GM12892 (cell line): ENCODE measurements at regions not wholly inside any gene's neighbourhood (a gene's known extent, or its start where the extent isn't known, plus 50 kb on each side); places are given as distances from the start of the nearest gene placed in this dataset.

Experiments used
- DNase-seq: peaks from one replicate; pipeline ENCODE4 v3.0.0; 2011; ENCODE audit not compliant: insufficient read length
- FAIRE-seq: peaks from 2 replicates; lab custom pipeline; 2011; peaks lifted over from hg19 to GRCh38; lab: Jason Lieb, UNC
- POLR2A ChIP-seq: IDR thresholded peaks from 2 replicates; pipeline ENCODE4 v1.6.1; 2011; ENCODE audit warnings: low read depth, low read length, control low read depth
- POLR2AphosphoS5 ChIP-seq: IDR thresholded peaks from 2 replicates; pipeline ENCODE4 v1.6.1; 2011; ENCODE audit warnings: low read depth, low read length, control low read depth
- TAF1 ChIP-seq: IDR thresholded peaks from 2 replicates; pipeline ENCODE4 v1.6.1; 2011; ENCODE audit warnings: low read depth, mild to moderate bottlenecking, control low read depth, low read length, borderline replicate concordance

DNA sequence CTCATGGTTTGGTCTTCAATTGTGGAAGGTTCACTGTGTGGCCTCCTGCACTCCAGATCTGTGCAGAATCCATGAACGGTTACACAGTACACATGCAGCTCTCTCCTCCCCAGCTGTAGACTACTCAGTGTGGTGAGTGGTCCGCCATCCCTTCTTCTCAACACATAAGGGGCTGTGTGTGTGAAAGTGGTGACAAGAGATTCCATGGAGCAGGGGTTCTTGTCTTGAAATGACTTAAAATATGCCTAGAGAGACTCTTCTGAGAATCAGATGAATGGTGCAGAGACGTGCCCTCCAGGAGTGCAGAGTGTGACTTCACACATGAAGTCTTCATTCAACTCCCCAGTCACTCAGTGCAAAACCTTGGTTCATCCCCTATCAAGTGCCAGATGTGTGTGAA, 151.0 kb upstream of the COPS8 start:
- FAIRE-seq: no peak
- DNase-seq: no peak
- no peak for TF ChIP-seq POLR2AphosphoS5
- no peak for TF ChIP-seq TAF1

DNA sequence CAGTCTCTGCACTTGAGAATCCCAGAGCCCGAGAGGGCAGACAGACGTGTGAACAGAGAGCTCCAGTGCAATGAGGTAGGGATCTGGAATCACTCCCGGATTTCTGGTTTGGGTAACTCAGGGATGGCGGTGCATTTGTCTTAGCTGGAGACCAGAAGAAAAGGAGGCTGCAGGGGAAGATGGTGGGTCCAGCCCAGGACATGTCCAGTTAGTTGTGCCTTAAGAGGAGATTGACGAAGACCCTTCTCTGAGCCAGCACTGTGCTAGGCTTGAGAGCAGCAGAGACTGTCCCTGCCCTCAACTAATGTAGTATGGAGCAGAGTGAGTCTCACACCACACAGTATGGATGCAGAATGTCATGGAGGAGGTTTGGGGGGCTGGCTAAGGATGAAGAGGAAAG, 150.6 kb upstream of the COPS8 start:
- FAIRE-seq (no peak), DNase-seq (no peak)
- no peak for TF ChIP-seq POLR2A
- TF ChIP-seq POLR2AphosphoS5: no peak
- TF ChIP-seq TAF1: no peak

DNA sequence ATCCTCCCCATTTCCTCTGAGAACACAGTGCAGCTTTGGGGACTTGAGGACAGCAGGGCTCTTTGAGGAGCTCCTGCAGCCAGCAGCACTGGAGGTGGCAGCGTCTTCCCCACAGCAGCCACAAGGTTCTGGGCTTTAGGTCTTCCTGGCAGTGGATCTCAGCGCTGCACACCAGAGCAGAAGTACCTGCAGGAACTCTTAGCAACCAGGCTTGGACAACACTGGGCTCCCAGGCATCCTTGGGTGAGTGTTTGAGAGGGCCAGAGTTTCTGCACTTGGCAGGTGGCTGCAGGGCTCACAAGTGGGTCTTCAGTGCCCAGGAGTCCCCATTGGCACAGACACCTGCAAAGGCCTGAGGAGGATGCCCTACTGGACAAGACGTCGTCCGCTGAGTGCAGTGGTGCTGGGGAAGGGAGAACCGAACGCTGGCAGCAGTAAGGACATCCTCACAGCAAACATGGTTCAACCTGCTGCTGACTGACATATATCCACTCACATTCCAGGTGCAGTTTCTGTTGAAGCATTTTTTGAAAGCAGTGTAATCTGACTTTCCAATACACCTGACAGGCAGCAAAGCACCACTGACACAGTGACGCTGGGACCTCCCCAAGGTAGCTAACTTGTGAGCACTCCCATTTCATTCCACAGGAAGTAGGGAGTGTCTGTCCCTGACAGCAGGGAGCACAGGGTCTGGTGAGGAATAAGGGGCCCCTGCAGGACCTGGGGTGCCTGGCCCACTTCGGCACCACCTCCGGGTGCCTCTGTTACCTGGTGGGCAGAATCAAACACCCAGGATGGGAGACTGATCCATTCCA, 149.9 kb upstream of the COPS8 start:
- FAIRE-seq (no peak), DNase-seq (no peak)
- no peak for TF ChIP-seq POLR2AphosphoS5
- no peak for TF ChIP-seq TAF1

DNA sequence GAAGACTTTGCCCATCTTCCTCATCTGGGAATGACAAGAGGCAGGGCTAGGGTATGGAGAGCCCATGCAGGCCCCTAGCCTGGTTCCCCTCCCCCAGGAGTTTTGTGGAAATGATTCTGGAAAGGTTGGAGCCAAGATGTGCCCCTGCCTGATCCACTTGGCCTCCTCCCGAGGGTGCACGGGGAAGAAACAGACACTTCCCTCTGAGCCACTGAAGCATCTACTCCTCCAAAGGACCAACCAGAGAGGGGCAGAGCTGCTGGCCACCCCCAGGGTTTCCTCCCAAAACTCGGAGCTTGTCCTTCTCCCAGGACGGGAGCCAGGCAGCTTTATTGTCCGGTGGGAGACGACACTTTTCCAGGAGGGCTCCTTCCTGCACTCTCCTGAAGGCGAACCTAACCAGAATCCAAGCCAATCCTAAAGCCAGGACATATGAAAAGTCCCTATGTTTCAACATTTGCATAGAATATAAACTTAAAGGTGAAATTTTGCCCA, 149.2 kb upstream of the COPS8 start:
- TF ChIP-seq POLR2AphosphoS5 (no peak), POLR2A (no peak), TAF1 (no peak)
- no peak for FAIRE-seq
- no peak for DNase-seq

DNA sequence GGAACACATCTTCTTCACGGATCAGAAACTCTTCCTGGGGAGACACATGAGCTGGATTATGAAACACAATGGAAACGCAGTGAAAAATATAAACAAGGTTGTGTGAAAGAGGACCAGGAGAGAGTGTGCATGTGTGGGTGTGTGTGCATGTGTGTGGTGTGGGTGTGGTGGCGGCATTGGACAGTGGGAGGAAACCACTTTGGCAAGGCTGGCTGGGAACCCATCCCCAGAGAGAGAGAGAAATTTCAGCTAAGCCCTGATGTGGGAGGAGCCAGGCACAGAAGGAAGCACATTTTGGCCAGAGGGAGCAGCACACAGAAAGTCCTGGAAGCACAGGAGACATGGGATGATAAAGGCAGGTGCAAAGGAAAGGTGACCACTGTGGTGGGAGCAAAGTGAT, 147.6 kb upstream of the COPS8 start:
- no peak for FAIRE-seq
- TF ChIP-seq POLR2AphosphoS5 (no peak), POLR2A (no peak), TAF1 (no peak)
- no peak for DNase-seq

DNA sequence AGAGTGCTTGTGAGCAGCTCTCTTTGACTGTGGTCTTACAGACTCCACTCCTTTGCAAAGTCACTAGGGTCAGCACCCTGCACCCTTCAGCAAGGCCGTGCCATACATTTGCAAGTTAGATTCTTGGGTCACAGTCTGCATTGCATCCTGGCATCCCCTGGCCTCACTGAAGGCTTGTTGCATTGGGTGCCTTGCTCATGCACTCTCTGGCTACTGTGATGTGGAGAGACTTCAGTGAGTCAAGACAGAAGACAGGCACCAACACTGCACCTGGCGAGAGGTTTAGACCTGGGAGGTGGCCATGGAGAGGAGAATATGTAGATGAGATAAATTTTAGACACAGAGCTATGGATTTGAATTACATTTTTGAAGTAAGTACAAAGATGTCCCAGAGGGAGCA, 146.4 kb upstream of the COPS8 start:
- TF ChIP-seq TAF1: no peak
- TF ChIP-seq POLR2AphosphoS5: no peak
- TF ChIP-seq POLR2A: no peak
- FAIRE-seq: no peak
- DNase-seq: no peak

DNA sequence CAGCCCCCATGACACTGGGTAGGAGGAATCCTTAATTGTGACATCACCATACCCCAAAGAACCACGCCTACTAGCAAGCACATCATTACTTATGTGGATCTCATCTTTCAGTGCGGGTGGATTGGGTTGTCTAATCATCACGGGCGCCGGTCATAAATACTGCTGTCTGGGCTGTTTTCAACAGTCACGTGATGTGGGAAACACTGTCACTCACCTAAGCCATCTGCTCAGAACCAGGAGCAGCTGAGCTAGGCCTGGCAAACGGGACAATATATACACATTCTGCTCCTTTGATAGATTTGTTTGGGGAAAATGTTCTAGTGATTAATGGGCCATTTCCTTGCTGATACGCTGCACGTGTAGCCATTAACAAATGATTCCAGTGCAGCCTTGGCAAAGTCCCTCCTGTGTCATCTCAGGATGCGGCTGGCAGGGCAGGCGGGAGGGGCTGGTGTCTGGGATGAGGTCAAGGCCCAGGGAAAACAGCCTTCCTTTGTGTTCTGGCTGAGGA, 145.9 kb upstream of the COPS8 start:
- DNase-seq (no peak), FAIRE-seq (no peak)
- TF ChIP-seq POLR2A: no peak
- no peak for TF ChIP-seq POLR2AphosphoS5
- TF ChIP-seq TAF1: no peak

DNA sequence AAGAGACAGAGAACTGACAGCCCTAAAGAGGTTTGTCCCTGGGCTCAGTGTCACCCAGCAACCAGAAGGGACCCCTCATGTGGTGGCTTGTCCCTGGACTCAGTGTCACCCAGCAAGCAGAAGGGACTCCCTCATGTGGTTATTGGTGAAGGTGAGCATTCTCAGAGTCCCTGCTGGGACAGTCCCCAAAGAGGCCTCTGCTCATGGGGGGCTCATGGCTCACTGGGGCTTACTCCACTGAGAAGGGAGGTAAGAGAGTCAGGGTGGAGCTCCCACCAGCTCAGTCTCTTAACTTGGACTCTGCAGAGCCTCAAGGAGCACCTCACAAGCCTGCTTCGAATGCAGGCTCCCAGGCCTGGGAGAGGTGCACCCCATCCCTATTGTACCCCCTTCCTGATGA, 145.2 kb upstream of the COPS8 start:
- TF ChIP-seq TAF1: no peak
- TF ChIP-seq POLR2AphosphoS5: no peak
- no peak for TF ChIP-seq POLR2A
- DNase-seq: no peak
- no peak for FAIRE-seq

DNA sequence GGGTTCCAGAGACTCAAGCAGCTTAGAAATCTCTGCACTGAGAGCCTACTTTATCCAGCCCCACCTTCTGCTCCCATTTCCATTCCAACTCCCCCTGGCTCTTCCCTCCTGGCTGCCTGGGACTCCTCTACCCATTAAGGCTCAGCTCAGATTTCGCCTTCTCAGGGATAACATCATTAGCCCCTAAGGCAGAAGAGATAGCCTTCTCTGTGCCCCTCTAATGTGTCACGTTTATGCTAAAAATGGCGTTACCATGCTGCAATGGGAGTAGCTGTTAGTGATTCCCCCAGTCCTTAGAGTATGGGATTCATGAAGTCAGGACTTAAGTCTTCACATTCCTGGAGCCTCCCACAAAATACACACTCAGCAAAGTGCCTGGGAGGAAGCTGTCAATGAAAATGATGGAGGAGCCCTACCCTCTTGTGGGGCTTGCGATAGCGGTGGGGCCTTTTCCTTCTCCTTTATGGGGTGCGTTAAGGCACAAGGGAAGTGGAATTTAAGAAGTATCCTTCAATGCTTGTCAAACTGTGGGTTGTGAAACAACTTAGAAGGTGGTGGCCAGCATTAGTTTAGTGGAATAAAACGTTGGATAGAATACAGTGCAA, 144.7 kb upstream of the COPS8 start:
- DNase-seq (no peak), FAIRE-seq (no peak)
- TF ChIP-seq POLR2A (no peak), POLR2AphosphoS5 (no peak), TAF1 (no peak)

- TF ChIP-seq POLR2A (no peak), TAF1 (no peak), POLR2AphosphoS5 (no peak)
- no peak for FAIRE-seq
- DNase-seq: no peak
Measured at GRCh38 chr2:236941551-236941950, 144.1 kb upstream of the COPS8 start.

DNA sequence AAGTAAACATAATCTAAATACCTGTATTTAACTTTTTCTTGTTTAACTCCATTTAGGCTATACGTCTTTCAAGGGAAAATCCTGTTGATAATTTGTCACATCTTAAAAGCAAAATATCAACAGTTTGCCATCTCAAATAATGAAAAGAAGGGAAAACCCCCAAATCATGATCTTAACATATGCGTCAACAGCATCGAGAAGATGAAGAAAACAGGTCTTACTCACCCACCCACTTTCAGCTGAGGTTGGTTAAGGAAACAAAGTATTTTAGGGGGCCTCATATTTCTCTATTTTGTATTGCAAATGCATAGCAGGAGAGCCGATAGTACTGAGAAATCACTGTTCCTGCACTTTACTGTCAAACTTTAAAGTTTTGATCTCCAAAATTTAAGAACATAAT, 143.1 kb upstream of the COPS8 start:
- DNase-seq: no peak
- FAIRE-seq: no peak
- no peak for TF ChIP-seq POLR2A
- no peak for TF ChIP-seq TAF1
- TF ChIP-seq POLR2AphosphoS5: no peak

DNA sequence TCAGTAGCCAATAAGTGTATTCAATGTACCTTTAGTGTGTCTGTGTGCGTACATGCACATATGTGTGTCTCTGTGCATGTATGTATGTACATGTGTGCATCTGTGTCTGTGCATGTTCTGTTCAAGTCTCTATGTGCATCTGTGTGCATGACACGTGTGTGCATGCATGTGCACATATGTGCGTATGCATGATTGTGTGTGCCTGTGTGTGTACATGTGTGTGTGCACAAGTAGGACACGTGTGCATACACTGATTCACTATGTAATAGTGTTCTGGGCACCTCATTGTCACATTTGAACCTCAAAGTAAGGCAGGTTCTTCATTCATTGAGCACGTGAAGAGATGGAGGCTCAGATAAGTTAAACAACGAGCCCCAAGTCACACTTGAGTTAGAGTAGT, 142.6 kb upstream of the COPS8 start:
- FAIRE-seq (no peak), DNase-seq (no peak)
- TF ChIP-seq POLR2A: no peak
- TF ChIP-seq POLR2AphosphoS5: no peak
- no peak for TF ChIP-seq TAF1
